DMS79 treated with DMSO at 0.1 percent for 48 hours (cell line): ENCODE measurements at regions not wholly inside any gene's neighbourhood (a gene's known extent, or its start where the extent isn't known, plus 50 kb on each side); places are given as distances from the start of the nearest gene placed in this dataset.
A peak's percentile ranks its signal among the peaks of the same experiment; 100 is the strongest.
"Not testable (repeated sequence)": the region's sequence is repeated elsewhere in the genome, so short reads cannot be mapped to it uniquely, and the experiment has no call there.

Experiments
- DNase-seq: peaks from one replicate; lab custom pipeline; 2025; lab: John Stamatoyannopoulos, UW

- no peak for DNase-seq
These were observed 208.0 kb upstream of the GALNT2 start for GRCh38 chr1:229859026-229859425.

GRCh38 chr1:229860926-229861325 lies 206.1 kb upstream of the GALNT2 start:
- no peak for DNase-seq

- no peak for DNase-seq
These were observed 204.8 kb upstream of the GALNT2 start for GRCh38 chr1:229862017-229862774.

GRCh38 chr1:229863651-229864545 lies 203.1 kb upstream of the GALNT2 start:
- no peak for DNase-seq

GRCh38 chr1:229864686-229865230 lies 202.3 kb upstream of the GALNT2 start:
- DNase-seq = peak; percentile 30

- DNase-seq = not testable (repeated sequence)
These were observed 201.7 kb upstream of the GALNT2 start for GRCh38 chr1:229865321-229865720.

GRCh38 chr1:229867726-229868125 lies 199.3 kb upstream of the GALNT2 start:
- no peak for DNase-seq

- DNase-seq = no peak
These were observed 197.8 kb upstream of the GALNT2 start for GRCh38 chr1:229869240-229869639.

- no peak for DNase-seq
These were observed 197.4 kb upstream of the GALNT2 start for GRCh38 chr1:229869687-229870086.

- DNase-seq = no peak
These were observed 196.7 kb upstream of the GALNT2 start for GRCh38 chr1:229870381-229870780.

- DNase-seq = no peak
These were observed 195.9 kb upstream of the GALNT2 start for GRCh38 chr1:229871078-229871676.

- no peak for DNase-seq
These were observed 192.9 kb upstream of the GALNT2 start for GRCh38 chr1:229874136-229874535.

- DNase-seq = no peak
These were observed 192.4 kb upstream of the GALNT2 start for GRCh38 chr1:229874609-229875008.

GRCh38 chr1:229875086-229875485 lies 192.0 kb upstream of the GALNT2 start:
- no peak for DNase-seq

GRCh38 chr1:229879746-229880145 lies 187.3 kb upstream of the GALNT2 start:
- DNase-seq = no peak

GRCh38 chr1:229880271-229881170 lies 186.5 kb upstream of the GALNT2 start:
- no peak for DNase-seq

- DNase-seq = no peak
These were observed 184.4 kb upstream of the GALNT2 start for GRCh38 chr1:229882621-229883020.

GRCh38 chr1:229883504-229884200 lies 183.4 kb upstream of the GALNT2 start:
- no peak for DNase-seq

- no peak for DNase-seq
These were observed 182.3 kb upstream of the GALNT2 start for GRCh38 chr1:229884765-229885164.

GRCh38 chr1:229885568-229886495 lies 181.2 kb upstream of the GALNT2 start:
- DNase-seq = no peak
